Kidney epithelial cell (primary cell): ENCODE measurements at regions not wholly inside any gene's neighbourhood (a gene's known extent, or its start where the extent isn't known, plus 50 kb on each side); places are given as distances from the start of the nearest gene placed in this dataset.

ENCODE experiments used
- DNase-seq: peaks from one replicate; pipeline ENCODE4 v3.0.0-alpha.2; 2010; ENCODE audit warnings: low read depth
- H3K27me3 ChIP-seq: 2 replicates; pipeline ENCODE4 v1.6.0; 2011; ENCODE audit warnings: low read length; ENCODE audit not compliant: control insufficient read depth, insufficient read depth
- H3K36me3 ChIP-seq: 2 replicates; pipeline ENCODE4 v1.5.1; 2011; ENCODE audit warnings: low read length; ENCODE audit not compliant: control insufficient read depth, insufficient read depth
- H3K4me3 ChIP-seq: 2 replicates; pipeline ENCODE4 v1.5.1; 2011; ENCODE audit warnings: low read depth, mild to moderate bottlenecking, control low read depth, low read length
- CTCF ChIP-seq: IDR thresholded peaks from 2 replicates; pipeline ENCODE4 v1.5.1; 2011; ENCODE audit warnings: mild to moderate bottlenecking, moderate library complexity, low read length, control low read depth, inconsistent platforms; ENCODE audit not compliant: insufficient read depth, poor library complexity, severe bottlenecking

- DNase-seq = no peak
- TF ChIP-seq CTCF = no peak
- H3K4me3 ChIP-seq = no peak overlapping the region
- no peaks in the 10 kb centered on the region for H3K36me3 ChIP-seq
- H3K27me3 ChIP-seq = no peaks in the 10 kb centered on the region
These were observed 467.9 kb upstream of the B3GAT1 start for GRCh38 chr11:134879931-134880330.

GRCh38 chr11:134879341-134879740 is 467.3 kb upstream of the B3GAT1 start:
- no peak for TF ChIP-seq CTCF
- H3K36me3 ChIP-seq = no peaks in the 10 kb centered on the region
- no peak for DNase-seq
- no peak overlapping the region for H3K4me3 ChIP-seq
- no peaks in the 10 kb centered on the region for H3K27me3 ChIP-seq

GRCh38 chr11:134878785-134879184 is 466.7 kb upstream of the B3GAT1 start:
- Histone ChIP-seq H3K27me3 (no peaks in the 10 kb centered on the region), H3K36me3 (no peaks in the 10 kb centered on the region), H3K4me3 (no peak overlapping the region)
- no peak for DNase-seq
- no peak for TF ChIP-seq CTCF

GRCh38 chr11:134876226-134876625 is 464.2 kb upstream of the B3GAT1 start:
- Histone ChIP-seq H3K4me3 (no peak overlapping the region), H3K36me3 (no peaks in the 10 kb centered on the region), H3K27me3 (no peaks in the 10 kb centered on the region)
- DNase-seq = no peak
- no peak for TF ChIP-seq CTCF

GRCh38 chr11:134866981-134867675 is 455.1 kb upstream of the B3GAT1 start:
- no peak for TF ChIP-seq CTCF
- no peaks in the 10 kb centered on the region for H3K27me3 ChIP-seq
- no peaks in the 10 kb centered on the region for H3K36me3 ChIP-seq
- no peak overlapping the region for H3K4me3 ChIP-seq
- DNase-seq = no peak

- DNase-seq = no peak
- no peak for TF ChIP-seq CTCF
- Histone ChIP-seq H3K4me3 (no peak overlapping the region), H3K27me3 (no peaks in the 10 kb centered on the region), H3K36me3 (no peaks in the 10 kb centered on the region)
These were observed 454.2 kb upstream of the B3GAT1 start for GRCh38 chr11:134866215-134866614.
